NCI-H524 (cell line): ENCODE measurements at regions not wholly inside any gene's neighbourhood (a gene's known extent, or its start where the extent isn't known, plus 50 kb on each side); places are given as distances from the start of the nearest gene placed in this dataset.

ENCODE experiments used
- DNase-seq, 2 experiments: peaks; one replicate each; lab custom pipeline; 2025; lab: John Stamatoyannopoulos, UW

GRCh38 chr4:153076861-153077260, 127.4 kb upstream of the TRIM2 start:
- peak; percentile 69 to 71 for DNase-seq

- peak; percentile 20 to 84 for DNase-seq
Measured at GRCh38 chr4:153079857-153080391, 124.3 kb upstream of the TRIM2 start.

GRCh38 chr4:153081006-153081580, 123.2 kb upstream of the TRIM2 start:
- DNase-seq: no peak

GRCh38 chr4:153081693-153082092, 122.5 kb upstream of the TRIM2 start:
- DNase-seq: no peak

GRCh38 chr4:153082322-153083301, 121.6 kb upstream of the TRIM2 start:
- no peak for DNase-seq

- peak; percentile 59 to 73 for DNase-seq
Measured at GRCh38 chr4:153083447-153083947, 120.7 kb upstream of the TRIM2 start.

- DNase-seq: no peak
Measured at GRCh38 chr4:153084224-153084979, 119.8 kb upstream of the TRIM2 start.

GRCh38 chr4:153084980-153085630, 119.1 kb upstream of the TRIM2 start:
- peak in 1 of 2 experiments; percentile 37 for DNase-seq

- no peak for DNase-seq
Measured at GRCh38 chr4:153087671-153088194, 116.5 kb upstream of the TRIM2 start.

GRCh38 chr4:153089742-153090141, 114.5 kb upstream of the TRIM2 start:
- no peak for DNase-seq

GRCh38 chr4:153090181-153090580, 114.1 kb upstream of the TRIM2 start:
- DNase-seq: no peak

- no peak for DNase-seq
Measured at GRCh38 chr4:153090670-153091385, 113.4 kb upstream of the TRIM2 start.

- DNase-seq: no peak
Measured at GRCh38 chr4:153093396-153093795, 110.8 kb upstream of the TRIM2 start.

GRCh38 chr4:153093802-153094201, 110.4 kb upstream of the TRIM2 start:
- DNase-seq: no peak

GRCh38 chr4:153094435-153094834, 109.8 kb upstream of the TRIM2 start:
- no peak for DNase-seq

- DNase-seq: no peak
Measured at GRCh38 chr4:153095448-153096204, 108.6 kb upstream of the TRIM2 start.

GRCh38 chr4:153096344-153096743, 107.9 kb upstream of the TRIM2 start:
- DNase-seq: no peak

- no peak for DNase-seq
Measured at GRCh38 chr4:153098427-153098826, 105.8 kb upstream of the TRIM2 start.

GRCh38 chr4:153099391-153100140, 104.7 kb upstream of the TRIM2 start:
- no peak for DNase-seq
